H1 (cell line): ENCODE measurements at regions not wholly inside any gene's neighbourhood (a gene's known extent, or its start where the extent isn't known, plus 50 kb on each side); places are given as distances from the start of the nearest gene placed in this dataset.
A peak's percentile ranks its signal among the peaks of the same experiment; 100 is the strongest.

ENCODE experiments used
- CTCF ChIA-PET: fragments of 300-600 bp; sonication (Branson Sonifier 250); formaldehyde crosslinking; loops from one replicate; lab custom pipeline; 2021; ENCODE audit not compliant: partially characterized antibody; lab: Charles Lee
- POLR2A ChIA-PET: fragments of 300-600 bp; sonication (Branson Sonifier 250); formaldehyde crosslinking; loops from one replicate; lab custom pipeline; 2021; ENCODE audit warnings: inconsistent platforms; ENCODE audit not compliant: partially characterized antibody; lab: Charles Lee
- DNase-seq, 2 experiments: peaks; one replicate each; pipeline versions ENCODE4 v3.0.0 to v3.0.0-alpha.2; 2010 to 2022; ENCODE audit warnings: low spot score in 2 of 2, low read depth in 1 of 2, mixed read lengths in 1 of 2
- FAIRE-seq: peaks from 2 replicates; lab custom pipeline; 2011; peaks lifted over from hg19 to GRCh38; lab: Jason Lieb, UNC
- H2AFZ ChIP-seq: 2 replicates; pipeline ENCODE4 v1.8.1; 2012; ENCODE audit warnings: low read length, inconsistent platforms
- H2AK5ac ChIP-seq: 2 replicates; pipeline ENCODE4 v1.6.1; 2013; ENCODE audit warnings: low read depth, low read length
- H2BK120ac ChIP-seq: replicated peaks from 2 replicates; pipeline ENCODE3; 2013; ENCODE audit warnings: low read depth, low read length, inconsistent platforms
- H2BK12ac ChIP-seq: 2 replicates; pipeline ENCODE4 v1.6.1; 2013; ENCODE audit warnings: low read depth, low read length
- H2BK15ac ChIP-seq: 2 replicates; pipeline ENCODE4 v1.6.1; 2013; ENCODE audit warnings: low read length
- H2BK20ac ChIP-seq: 2 replicates; pipeline ENCODE4 v1.6.1; 2013; ENCODE audit warnings: low read length
- H2BK5ac ChIP-seq: 2 replicates; pipeline ENCODE4 v1.6.1; 2013; ENCODE audit warnings: low read depth, low read length
- H3K14ac ChIP-seq: 2 replicates; pipeline ENCODE4 v1.6.1; 2013; ENCODE audit warnings: inconsistent platforms; ENCODE audit not compliant: insufficient read length
- H3K18ac ChIP-seq: 2 replicates; pipeline ENCODE4 v1.6.1; 2013; ENCODE audit warnings: low read length; ENCODE audit errors: extremely low read depth
- H3K23ac ChIP-seq: 2 replicates; pipeline ENCODE4 v1.6.1; 2013; ENCODE audit warnings: inconsistent platforms; ENCODE audit not compliant: insufficient read length
- H3K23me2 ChIP-seq: 2 replicates; pipeline ENCODE4 v1.6.1; 2013; ENCODE audit warnings: low read depth, low read length
- H3K27ac ChIP-seq: 2 replicates; pipeline ENCODE4 v1.6.1; 2011; ENCODE audit warnings: low read depth, low read length, inconsistent platforms
- H3K27me3 ChIP-seq, 4 experiments: replicated peaks in 1 of 4; 1 replicate in 1 of 4; 2 replicates in 3 of 4; pipeline versions ENCODE4 v1.6.1 to v1.8.1; 2011 to 2013; ENCODE audit warnings: low read length in 3 of 4, mild to moderate bottlenecking in 3 of 4, inconsistent platforms in 2 of 4, mixed read lengths in 2 of 4, moderate library complexity in 1 of 4; ENCODE audit not compliant: control insufficient read depth in 3 of 4, insufficient read depth in 3 of 4; ENCODE audit errors: extremely low read depth in 1 of 4
- H3K36me3 ChIP-seq, 4 experiments: 2 replicates each; pipeline versions ENCODE4 v1.6.1 to v1.8.1; 2011 to 2013; ENCODE audit warnings: mild to moderate bottlenecking in 4 of 4, low read length in 3 of 4, moderate library complexity in 2 of 4, control low read depth in 1 of 4, inconsistent platforms in 1 of 4; ENCODE audit not compliant: insufficient read depth in 4 of 4, control insufficient read depth in 2 of 4
- H3K4ac ChIP-seq: replicated peaks from 2 replicates; pipeline ENCODE3; 2013; ENCODE audit warnings: low read length, low read depth, mixed read lengths, inconsistent platforms; ENCODE audit not compliant: insufficient read length
- H3K4me1 ChIP-seq, 4 experiments: replicated peaks in 1 of 4; 1 replicate in 1 of 4; 2 replicates in 3 of 4; pipeline versions ENCODE4 v1.6.1 to v1.8.1; 2011 to 2013; ENCODE audit warnings: low read length in 3 of 4, inconsistent platforms in 2 of 4, mixed read lengths in 1 of 4; ENCODE audit not compliant: insufficient read depth in 4 of 4, control insufficient read depth in 3 of 4
- H3K4me2 ChIP-seq, 2 experiments: 2 replicates each; pipeline versions ENCODE4 v1.6.1 to v1.8.1; 2011 to 2013; ENCODE audit warnings: low read depth in 2 of 2, low read length in 2 of 2, control low read depth in 1 of 2, inconsistent platforms in 1 of 2, mild to moderate bottlenecking in 1 of 2; ENCODE audit not compliant: insufficient read depth in 1 of 2
- H3K4me3 ChIP-seq, 4 experiments: fragments of 200-600, 300-600 bp in 1 of 4; sonication (generic), shearing (Covaris generic), sonication (Bioruptor Twin) in 1 of 4; 2 replicates each; pipeline versions ENCODE4 v1.5.1 to v1.8.1; 2011 to 2016; ENCODE audit warnings: low read length in 4 of 4, low read depth in 3 of 4, control low read depth in 2 of 4, inconsistent platforms in 2 of 4, mild to moderate bottlenecking in 2 of 4, mixed read lengths in 1 of 4, moderate library complexity in 1 of 4; ENCODE audit not compliant: insufficient read depth in 2 of 4; ENCODE audit errors: extremely low read depth in 1 of 4
- H3K56ac ChIP-seq: replicated peaks from 2 replicates; pipeline ENCODE3; 2013; ENCODE audit warnings: low read depth, mild to moderate bottlenecking, mixed read lengths, low read length, inconsistent platforms; ENCODE audit not compliant: insufficient read length
- H3K79me1 ChIP-seq: 2 replicates; pipeline ENCODE4 v1.6.1; 2013; ENCODE audit warnings: low read depth, low read length, control low read depth
- H3K79me2 ChIP-seq, 2 experiments: 2 replicates each; pipeline versions ENCODE4 v1.6.1 to v1.8.1; 2012 to 2013; ENCODE audit warnings: low read length in 2 of 2, mild to moderate bottlenecking in 2 of 2, inconsistent platforms in 1 of 2; ENCODE audit not compliant: insufficient read depth in 2 of 2, control insufficient read depth in 1 of 2
- H3K9ac ChIP-seq, 4 experiments: replicated peaks in 1 of 4; 1 replicate in 1 of 4; 2 replicates in 3 of 4; pipeline versions ENCODE4 v1.6.1 to v1.8.1; 2011 to 2013; ENCODE audit warnings: low read depth in 3 of 4, low read length in 3 of 4, control low read depth in 2 of 4, mild to moderate bottlenecking in 2 of 4, moderate library complexity in 2 of 4, inconsistent platforms in 1 of 4; ENCODE audit errors: extremely low read depth in 1 of 4
- H3K9me3 ChIP-seq, 2 experiments: 2 replicates each; pipeline versions ENCODE4 v1.6.1 to v1.8.1; 2012 to 2013; ENCODE audit warnings: mild to moderate bottlenecking in 2 of 2, moderate library complexity in 2 of 2, control low read depth in 1 of 2, inconsistent platforms in 1 of 2, low read depth in 1 of 2, low read length in 1 of 2, mixed read lengths in 1 of 2; ENCODE audit not compliant: insufficient read depth in 2 of 2
- H4K20me1 ChIP-seq, 2 experiments: replicated peaks in 1 of 2; 2 replicates each; pipeline versions ENCODE3 to v1.8.1; 2011 to 2013; ENCODE audit warnings: inconsistent platforms in 2 of 2, low read length in 2 of 2, mild to moderate bottlenecking in 1 of 2; ENCODE audit not compliant: insufficient read depth in 2 of 2, control insufficient read depth in 1 of 2
- H4K5ac ChIP-seq: 2 replicates; pipeline ENCODE4 v1.6.1; 2013; ENCODE audit warnings: low read length, low read depth, mixed read lengths, inconsistent platforms; ENCODE audit not compliant: insufficient read length
- H4K8ac ChIP-seq: 2 replicates; pipeline ENCODE4 v1.8.0; 2013; ENCODE audit warnings: mild to moderate bottlenecking, moderate library complexity, low read length, inconsistent platforms; ENCODE audit not compliant: insufficient read depth; ENCODE audit errors: extremely low read depth
- H4K91ac ChIP-seq: replicated peaks from 2 replicates; pipeline ENCODE3; 2013; ENCODE audit warnings: low read length, mixed read lengths, inconsistent platforms; ENCODE audit not compliant: insufficient read length
- CBX8 ChIP-seq: fragments of 300-800, 300-1000 bp; sonication (generic); IDR thresholded peaks from 2 replicates; pipeline ENCODE4 v1.7.1; 2016; ENCODE audit warnings: low read depth, low read length, borderline replicate concordance
- CHD1 ChIP-seq: IDR thresholded peaks from 2 replicates; pipeline ENCODE4 v1.6.1; 2012; ENCODE audit warnings: low read depth, low read length, improper control_type of control experiment
- EGR1 ChIP-seq: IDR thresholded peaks from 2 replicates; pipeline ENCODE4 v1.6.1; 2011; ENCODE audit warnings: low read depth, low read length, borderline replicate concordance
- HDAC2 ChIP-seq, 2 experiments: fragments of 300-600 bp in 1 of 2; sonication (generic) in 1 of 2; IDR thresholded peaks; 2 replicates each; pipeline ENCODE4 v1.6.1; 2011 to 2012; ENCODE audit warnings: low read depth in 2 of 2, low read length in 2 of 2, mild to moderate bottlenecking in 2 of 2, moderate library complexity in 2 of 2, borderline replicate concordance in 1 of 2, inconsistent platforms in 1 of 2
- JUND ChIP-seq: IDR thresholded peaks from 2 replicates; pipeline ENCODE4 v1.6.1; 2011; ENCODE audit warnings: mild to moderate bottlenecking, improper control_type of control experiment, low read length
- POU5F1 ChIP-seq: IDR thresholded peaks from 2 replicates; pipeline ENCODE4 v1.6.1; 2011; ENCODE audit warnings: low read depth, mild to moderate bottlenecking, low read length, moderate library complexity
- SRF ChIP-seq: IDR thresholded peaks from 2 replicates; pipeline ENCODE4 v1.6.1; 2011; ENCODE audit warnings: mild to moderate bottlenecking, low read depth, low read length, moderate library complexity
- TBP ChIP-seq: IDR thresholded peaks from 2 replicates; pipeline ENCODE4 v1.6.1; 2011; ENCODE audit warnings: low read depth, low read length, improper control_type of control experiment
- TCF12 ChIP-seq: IDR thresholded peaks from 2 replicates; pipeline ENCODE4 v1.6.1; 2011; ENCODE audit warnings: low read depth, mild to moderate bottlenecking, low read length
- USF2 ChIP-seq: IDR thresholded peaks from 2 replicates; pipeline ENCODE4 v1.6.1; 2011; ENCODE audit warnings: low read length, improper control_type of control experiment
- WGBS, 2 experiments: shearing (Covaris generic) in 1 of 2; methylation state at CpG; one replicate each; pipeline versions ENCODE4 v1.1.6 to v1.1.7; 2013 to 2015; ENCODE audit warnings: low lambda C conversion rate in 2 of 2, mixed read lengths in 2 of 2, inconsistent platforms in 1 of 2, low coverage in 1 of 2, missing lambda C conversion rate in 1 of 2; ENCODE audit not compliant: insufficient replicate concordance in 2 of 2, insufficient coverage in 1 of 2, insufficient read length in 1 of 2; ENCODE audit errors: extremely low coverage in 1 of 2, missing lambda C conversion rate in 1 of 2; 5-methylcytosine and 5-hydroxymethylcytosine counted together
- TF ChIP-seq, protein P1 (sequence below), 3 experiments: IDR thresholded peaks; 1 replicate in 2 of 3; 2 replicates in 1 of 3; pipeline versions ENCODE4 v1.5.1 to v1.6.1; 2011; ENCODE audit warnings: low read length in 3 of 3, mild to moderate bottlenecking in 3 of 3, inconsistent platforms in 2 of 3, low read depth in 1 of 3, moderate library complexity in 1 of 3; ENCODE audit not compliant: insufficient read depth in 1 of 3; ENCODE audit errors: control extremely low read depth in 1 of 3

- Histone ChIP-seq H3K9ac (no peak overlapping the region), H2BK12ac (no peak overlapping the region), H2BK15ac (no peak overlapping the region), H2AFZ (no peak overlapping the region), H3K27ac (no peak overlapping the region), H3K4me1 (peaks cover 7 to 14% (median 11%) of the 10 kb centered on the region in 4 experiments), H3K23ac (no peak overlapping the region), H3K4ac (no peak overlapping the region), H3K79me1 (no peaks in the 10 kb centered on the region), H3K4me3 (no peak overlapping the region), H4K5ac (no peak overlapping the region), H4K8ac (no peak overlapping the region), H2BK5ac (peak overlapping the region; percentile 36; the same call in 1 of the 2 replicates), H3K23me2 (no peaks in the 10 kb centered on the region; the same call in 1 of the 2 replicates), H3K27me3 (no peaks in the 10 kb centered on the region), H4K20me1 (no peaks in the 10 kb centered on the region), H2BK20ac (no peak overlapping the region), H3K36me3 (no peaks in the 10 kb centered on the region), H2AK5ac (no peak overlapping the region), H4K91ac (no peak overlapping the region), H3K4me2 (no peak overlapping the region), H3K9me3 (no peaks in the 10 kb centered on the region), H3K14ac (no peak overlapping the region), H3K56ac (no peak overlapping the region), H2BK120ac (no peak overlapping the region), H3K18ac (no peak overlapping the region), H3K79me2 (no peaks in the 10 kb centered on the region)
- ChIA-PET CTCF (interaction anchor here (0.7 to 1.5 kb wide), 5 partner anchors 14 to 172 kb away, joined by 3 to 5 read pairs (median 4); no protein-coding TSS in a partner anchor), POLR2A (no interaction called here)
- DNase-seq, result no peak
- no peak for FAIRE-seq
- WGBS, 2 experiments, result 80% methylated on average over 2 of the region's 2 CpGs; no CpG with 5 or more reads in 1 of the 2 experiments
- TF ChIP-seq EGR1, result no peak
- no peak for TF ChIP-seq HDAC2 (IDR thresholded peaks at IDR 0.05; ENCODE audit: borderline replicate concordance in 1 of 2, low read depth in 2 of 2, low read length in 2 of 2)
- TF ChIP-seq POU5F1, result no peak
- TF ChIP-seq JUND, result no peak
- no peak for TF ChIP-seq CBX8
- TF ChIP-seq TBP, result no peak
- TF ChIP-seq TCF12, result no peak
- no peak for TF ChIP-seq USF2
- no peak for TF ChIP-seq SRF
- TF ChIP-seq CHD1, result no peak
- TF ChIP-seq, protein P1, sequence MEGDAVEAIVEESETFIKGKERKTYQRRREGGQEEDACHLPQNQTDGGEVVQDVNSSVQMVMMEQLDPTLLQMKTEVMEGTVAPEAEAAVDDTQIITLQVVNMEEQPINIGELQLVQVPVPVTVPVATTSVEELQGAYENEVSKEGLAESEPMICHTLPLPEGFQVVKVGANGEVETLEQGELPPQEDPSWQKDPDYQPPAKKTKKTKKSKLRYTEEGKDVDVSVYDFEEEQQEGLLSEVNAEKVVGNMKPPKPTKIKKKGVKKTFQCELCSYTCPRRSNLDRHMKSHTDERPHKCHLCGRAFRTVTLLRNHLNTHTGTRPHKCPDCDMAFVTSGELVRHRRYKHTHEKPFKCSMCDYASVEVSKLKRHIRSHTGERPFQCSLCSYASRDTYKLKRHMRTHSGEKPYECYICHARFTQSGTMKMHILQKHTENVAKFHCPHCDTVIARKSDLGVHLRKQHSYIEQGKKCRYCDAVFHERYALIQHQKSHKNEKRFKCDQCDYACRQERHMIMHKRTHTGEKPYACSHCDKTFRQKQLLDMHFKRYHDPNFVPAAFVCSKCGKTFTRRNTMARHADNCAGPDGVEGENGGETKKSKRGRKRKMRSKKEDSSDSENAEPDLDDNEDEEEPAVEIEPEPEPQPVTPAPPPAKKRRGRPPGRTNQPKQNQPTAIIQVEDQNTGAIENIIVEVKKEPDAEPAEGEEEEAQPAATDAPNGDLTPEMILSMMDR (IDR thresholded peaks at IDR 0.05; ENCODE audit: control extremely low read depth in 1 of 3, insufficient read depth in 1 of 3, low read depth in 1 of 3, low read length in 3 of 3), result no peak
Observed at GRCh38 chr1:14135070-14135469, 435.1 kb downstream of the PRDM2 start.
